ENCODE measurements at regions not wholly inside any gene's neighbourhood (a gene's known extent, or its start where the extent isn't known, plus 50 kb on each side); places are given as distances from the start of the nearest gene placed in this dataset.

DNA sequence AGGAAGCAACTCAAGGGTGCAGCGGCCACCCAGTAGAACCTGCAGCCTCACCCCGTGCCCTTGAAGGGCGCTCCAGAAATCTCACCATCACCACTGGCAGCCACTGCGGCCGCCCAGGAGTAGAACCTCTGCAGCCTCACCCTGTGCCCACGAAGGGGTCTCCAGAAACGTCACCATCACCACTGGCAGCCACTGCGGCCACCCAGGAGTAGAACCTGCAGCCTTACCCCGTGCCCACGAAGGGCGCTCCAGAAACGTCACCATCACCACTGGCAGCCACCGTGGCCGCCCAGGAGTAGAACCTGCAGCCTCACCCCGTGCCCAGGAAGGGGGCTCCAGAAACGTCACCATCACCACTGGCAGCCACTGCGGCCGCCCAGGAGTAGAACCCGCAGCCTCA is 336.0 kb downstream of the TEX29 start:
- Histone ChIP-seq H3K27ac (no peak overlapping the region), H3K4me3 (no peak overlapping the region), H3K27me3 (peaks cover 0 to 21% (median 0%) of the 10 kb centered on the region in 3 donors), H3K9me3 (no peaks in the 10 kb centered on the region), H3K4me1 (no peaks in the 10 kb centered on the region), H3K36me3 (no peaks in the 10 kb centered on the region)
- TF ChIP-seq POLR2A (IDR thresholded peaks at IDR 0.05) (no peak), POLR2AphosphoS5 (IDR thresholded peaks at IDR 0.05) (no peak), EP300 (IDR thresholded peaks at IDR 0.05) (no peak)
- TF ChIP-seq, protein P1, sequence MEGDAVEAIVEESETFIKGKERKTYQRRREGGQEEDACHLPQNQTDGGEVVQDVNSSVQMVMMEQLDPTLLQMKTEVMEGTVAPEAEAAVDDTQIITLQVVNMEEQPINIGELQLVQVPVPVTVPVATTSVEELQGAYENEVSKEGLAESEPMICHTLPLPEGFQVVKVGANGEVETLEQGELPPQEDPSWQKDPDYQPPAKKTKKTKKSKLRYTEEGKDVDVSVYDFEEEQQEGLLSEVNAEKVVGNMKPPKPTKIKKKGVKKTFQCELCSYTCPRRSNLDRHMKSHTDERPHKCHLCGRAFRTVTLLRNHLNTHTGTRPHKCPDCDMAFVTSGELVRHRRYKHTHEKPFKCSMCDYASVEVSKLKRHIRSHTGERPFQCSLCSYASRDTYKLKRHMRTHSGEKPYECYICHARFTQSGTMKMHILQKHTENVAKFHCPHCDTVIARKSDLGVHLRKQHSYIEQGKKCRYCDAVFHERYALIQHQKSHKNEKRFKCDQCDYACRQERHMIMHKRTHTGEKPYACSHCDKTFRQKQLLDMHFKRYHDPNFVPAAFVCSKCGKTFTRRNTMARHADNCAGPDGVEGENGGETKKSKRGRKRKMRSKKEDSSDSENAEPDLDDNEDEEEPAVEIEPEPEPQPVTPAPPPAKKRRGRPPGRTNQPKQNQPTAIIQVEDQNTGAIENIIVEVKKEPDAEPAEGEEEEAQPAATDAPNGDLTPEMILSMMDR (IDR thresholded peaks at IDR 0.05) = no peak
- intact Hi-C loops (cut with DNase I) = no loop called here
- 88 to 89% methylated on average over 19 of the region's 19 CpGs for WGBS, 2 donors
- no peak for DNase-seq

DNA sequence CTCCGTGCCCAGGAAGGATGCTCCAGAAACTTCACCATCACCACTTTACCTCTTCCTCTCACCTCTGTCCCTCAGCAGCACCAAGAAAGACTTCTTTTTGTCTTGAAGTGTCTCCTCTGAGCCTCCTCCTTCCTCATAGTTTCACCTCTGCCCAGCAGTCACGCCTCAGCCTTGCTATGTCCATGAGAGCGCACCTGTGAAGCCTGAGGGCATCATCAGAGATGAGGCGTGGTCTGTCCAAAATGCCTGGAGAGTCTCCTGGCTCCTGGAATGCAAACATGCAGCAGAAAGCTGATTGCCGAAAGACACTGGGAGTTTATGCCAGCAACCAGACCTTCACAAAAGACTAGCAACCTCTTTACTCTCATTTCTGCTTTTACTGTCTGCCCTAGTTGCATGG is 336.6 kb downstream of the TEX29 start:
- H3K36me3 ChIP-seq = no peaks in the 10 kb centered on the region
- peaks cover 0 to 16% (median 0%) of the 10 kb centered on the region in 3 donors for H3K27me3 ChIP-seq
- WGBS, 2 donors = 81 to 90% methylated on average over 5 of the region's 5 CpGs
- H3K4me1 ChIP-seq = no peaks in the 10 kb centered on the region
- TF ChIP-seq EP300 (IDR thresholded peaks at IDR 0.05) = no peak
- no peak overlapping the region for H3K27ac ChIP-seq
- H3K4me3 ChIP-seq = no peak overlapping the region
- intact Hi-C loops (cut with DNase I) = no loop called here
- H3K9me3 ChIP-seq = no peaks in the 10 kb centered on the region
- no peak for DNase-seq

DNA sequence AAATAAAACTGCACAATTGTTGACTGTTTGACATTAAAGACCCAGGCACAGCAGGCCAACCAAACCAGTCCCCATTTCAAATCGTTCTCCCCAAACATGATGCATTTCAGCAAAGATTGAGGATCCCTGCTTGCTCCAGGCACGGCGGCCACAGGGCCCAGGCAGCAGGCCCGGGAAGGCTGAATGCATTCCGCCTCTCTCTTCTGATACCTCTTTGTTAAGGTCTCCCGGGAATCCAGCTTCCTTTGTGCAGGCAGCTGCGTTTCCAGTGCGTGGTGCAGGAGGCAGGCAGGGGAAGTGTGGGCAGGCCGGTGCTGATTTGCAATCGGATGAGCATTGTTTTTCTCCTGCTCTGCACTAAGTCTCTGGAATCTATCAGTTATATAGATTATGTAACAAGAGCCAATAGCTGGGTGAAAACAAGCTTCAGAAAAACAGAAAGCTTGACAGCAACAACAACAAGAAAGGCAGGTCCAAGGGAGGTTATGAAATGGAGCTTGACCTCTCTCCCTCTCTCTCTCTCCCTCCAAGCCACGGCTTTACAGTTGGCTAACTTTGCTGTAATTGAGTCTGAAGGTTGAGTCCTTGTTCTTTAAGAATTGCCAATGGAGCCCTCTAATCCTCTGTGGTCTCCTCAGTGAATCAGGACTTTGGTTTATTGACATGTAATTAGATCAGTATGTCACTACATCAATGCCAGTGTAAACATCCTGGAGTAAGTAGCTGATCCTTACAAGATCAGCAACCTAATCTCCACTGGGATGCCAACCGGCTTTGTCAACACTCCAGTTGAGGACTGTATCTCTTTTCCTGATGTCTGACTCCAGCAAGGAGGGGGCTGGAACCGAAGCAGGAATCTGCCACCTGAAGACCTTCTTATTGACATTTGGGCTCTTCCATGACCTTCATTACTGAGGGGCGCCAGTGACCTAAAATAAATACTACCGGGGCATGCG is 338.0 kb downstream of the TEX29 start:
- Histone ChIP-seq H3K4me3 (no peak overlapping the region), H3K27ac (no peak overlapping the region), H3K27me3 (peaks cover 0 to 16% (median 0%) of the 10 kb centered on the region in 3 donors), H3K36me3 (no peaks in the 10 kb centered on the region), H3K4me1 (no peaks in the 10 kb centered on the region), H3K9me3 (no peaks in the 10 kb centered on the region)
- DNase-seq = no peak
- intact Hi-C loops (cut with DNase I) = no loop called here
- WGBS, 2 donors = 39 to 57% methylated on average over 16 of the region's 16 CpGs
- no peak for TF ChIP-seq EP300 (IDR thresholded peaks at IDR 0.05)
- TF ChIP-seq POLR2AphosphoS5 (IDR thresholded peaks at IDR 0.05) = no peak
- TF ChIP-seq POLR2A (IDR thresholded peaks at IDR 0.05) = no peak
- TF ChIP-seq, protein P1 (IDR thresholded peaks at IDR 0.05) = no peak

DNA sequence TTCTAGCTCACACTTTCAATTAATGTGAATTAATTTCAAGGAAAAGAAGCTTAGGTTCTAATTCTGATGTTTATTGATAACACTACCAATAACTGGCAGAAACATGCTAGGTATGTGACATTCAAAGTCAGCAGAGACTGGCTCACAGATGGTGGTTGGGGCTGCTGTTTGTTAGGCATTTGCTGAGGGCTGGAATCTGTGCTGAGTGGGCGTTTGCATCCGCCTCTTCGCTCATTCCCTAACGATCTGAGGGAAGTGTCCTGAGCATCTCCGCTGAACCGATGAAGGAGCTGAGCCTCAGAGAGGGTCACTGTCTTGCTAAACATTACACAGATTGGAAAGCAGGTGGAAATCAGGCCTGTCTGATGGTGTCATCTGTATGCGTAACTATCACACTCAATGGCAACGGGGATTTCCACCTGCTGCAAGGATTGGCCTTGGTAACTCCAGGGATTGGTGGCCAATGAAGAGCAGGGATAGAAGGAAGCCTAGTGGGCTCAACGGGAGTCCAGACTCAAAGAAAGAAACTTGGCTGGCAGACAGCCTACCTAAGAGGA is 338.9 kb downstream of the TEX29 start:
- intact Hi-C loops (cut with DNase I) = no loop called here
- Histone ChIP-seq H3K36me3 (no peaks in the 10 kb centered on the region), H3K9me3 (no peaks in the 10 kb centered on the region), H3K27me3 (peaks cover 0 to 9% (median 0%) of the 10 kb centered on the region in 3 donors), H3K4me3 (no peak overlapping the region), H3K4me1 (no peaks in the 10 kb centered on the region), H3K27ac (no peak overlapping the region)
- TF ChIP-seq EP300 (IDR thresholded peaks at IDR 0.05) (no peak), POLR2A (IDR thresholded peaks at IDR 0.05) (no peak), POLR2AphosphoS5 (IDR thresholded peaks at IDR 0.05) (no peak)
- TF ChIP-seq, protein P1 (IDR thresholded peaks at IDR 0.05) = no peak
- 85 to 87% methylated on average over 9 of the region's 9 CpGs for WGBS, 2 donors
- DNase-seq = no peak

DNA sequence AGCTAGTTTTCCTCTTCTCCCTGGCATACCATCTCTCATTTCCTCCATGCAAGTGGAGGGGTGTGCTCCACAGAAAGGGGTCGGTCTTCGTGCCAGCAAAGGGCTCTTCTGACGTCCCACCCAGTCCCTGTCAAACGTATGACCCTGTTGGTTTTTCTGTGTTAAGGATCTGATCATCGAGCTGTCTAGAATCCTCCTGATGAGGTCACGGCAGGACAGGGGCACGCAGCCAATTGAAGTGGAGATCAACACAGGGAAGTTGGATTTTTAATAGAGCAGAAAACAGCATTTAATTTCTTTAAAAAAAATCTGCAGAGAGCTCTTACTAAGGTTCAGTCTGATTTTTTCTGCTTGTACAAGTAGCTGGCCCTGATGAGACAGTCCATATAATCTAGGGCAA is 339.4 kb downstream of the TEX29 start:
- H3K36me3 ChIP-seq = no peaks in the 10 kb centered on the region
- DNase-seq = no peak
- intact Hi-C loops (cut with DNase I) = no loop called here
- WGBS, 2 donors = 77 to 83% methylated on average over 7 of the region's 7 CpGs
- H3K4me1 ChIP-seq = no peaks in the 10 kb centered on the region
- TF ChIP-seq, protein P1 (IDR thresholded peaks at IDR 0.05) = no peak
- TF ChIP-seq POLR2AphosphoS5 (IDR thresholded peaks at IDR 0.05) (no peak), POLR2A (IDR thresholded peaks at IDR 0.05) (no peak), EP300 (IDR thresholded peaks at IDR 0.05) (no peak)
- peaks cover 0 to 7% (median 0%) of the 10 kb centered on the region in 3 donors for H3K27me3 ChIP-seq
- H3K9me3 ChIP-seq = no peaks in the 10 kb centered on the region
- H3K27ac ChIP-seq = no peak overlapping the region
- no peak overlapping the region for H3K4me3 ChIP-seq

Measured in sigmoid colon (tissue), 6 donors.